Right lobe of liver (tissue), 4 donors: ENCODE measurements at regions not wholly inside any gene's neighbourhood (a gene's known extent, or its start where the extent isn't known, plus 50 kb on each side); places are given as distances from the start of the nearest gene placed in this dataset.

ENCODE experiments used
- POLR2A ChIP-seq: fragments of 450-650 bp; IDR thresholded peaks from one replicate; pipeline ENCODE4 v1.6.1; 2017; ENCODE audit warnings: antibody characterized with exemption, mild to moderate bottlenecking
- TF ChIP-seq, protein P1 (sequence below), 4 donors: fragments of 200-600 bp in 3 of 4; fragments of 450-650 bp in 1 of 4; IDR thresholded peaks; one replicate each; pipeline versions ENCODE4 v1.5.1 to v1.8.0; 2016 to 2022; ENCODE audit warnings: antibody characterized with exemption in 4 of 4, mild to moderate bottlenecking in 2 of 4
- donor health status: DM: no; HTN: no; CAD: no.
- donor health status: DM: no; HTN: no; CAD: no.
- donor health status: DM: no; HTN: yes; CAD: no.

DNA sequence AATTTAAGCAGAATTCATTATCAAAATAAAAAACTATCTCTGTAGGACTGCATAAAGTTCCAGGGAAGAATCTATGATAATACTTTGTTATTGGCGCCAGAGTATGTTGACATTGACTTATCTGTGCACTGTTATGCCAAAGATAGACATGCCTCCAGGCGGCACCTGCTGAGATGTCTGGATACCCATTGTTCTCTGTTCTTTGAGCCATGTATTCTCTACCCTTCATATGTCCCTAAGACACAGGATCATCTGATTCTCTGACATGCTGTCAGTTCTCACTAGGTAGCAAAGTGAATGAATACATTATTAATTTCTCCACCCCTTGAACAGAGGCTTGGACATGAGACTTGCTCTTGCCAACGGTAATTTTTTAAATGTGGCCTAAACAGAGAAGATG lies 517.8 kb upstream of the SLITRK5 start:
- TF ChIP-seq, protein P1, sequence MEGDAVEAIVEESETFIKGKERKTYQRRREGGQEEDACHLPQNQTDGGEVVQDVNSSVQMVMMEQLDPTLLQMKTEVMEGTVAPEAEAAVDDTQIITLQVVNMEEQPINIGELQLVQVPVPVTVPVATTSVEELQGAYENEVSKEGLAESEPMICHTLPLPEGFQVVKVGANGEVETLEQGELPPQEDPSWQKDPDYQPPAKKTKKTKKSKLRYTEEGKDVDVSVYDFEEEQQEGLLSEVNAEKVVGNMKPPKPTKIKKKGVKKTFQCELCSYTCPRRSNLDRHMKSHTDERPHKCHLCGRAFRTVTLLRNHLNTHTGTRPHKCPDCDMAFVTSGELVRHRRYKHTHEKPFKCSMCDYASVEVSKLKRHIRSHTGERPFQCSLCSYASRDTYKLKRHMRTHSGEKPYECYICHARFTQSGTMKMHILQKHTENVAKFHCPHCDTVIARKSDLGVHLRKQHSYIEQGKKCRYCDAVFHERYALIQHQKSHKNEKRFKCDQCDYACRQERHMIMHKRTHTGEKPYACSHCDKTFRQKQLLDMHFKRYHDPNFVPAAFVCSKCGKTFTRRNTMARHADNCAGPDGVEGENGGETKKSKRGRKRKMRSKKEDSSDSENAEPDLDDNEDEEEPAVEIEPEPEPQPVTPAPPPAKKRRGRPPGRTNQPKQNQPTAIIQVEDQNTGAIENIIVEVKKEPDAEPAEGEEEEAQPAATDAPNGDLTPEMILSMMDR (IDR thresholded peaks at IDR 0.05), result no peak
- no peak for TF ChIP-seq POLR2A
